AG10803 (cell line): ENCODE measurements at regions not wholly inside any gene's neighbourhood (a gene's known extent, or its start where the extent isn't known, plus 50 kb on each side); places are given as distances from the start of the nearest gene placed in this dataset.

Source experiments
- DNase-seq: peaks from one replicate; pipeline ENCODE4 v3.0.0; 2010; ENCODE audit warnings: low read depth
- H3K4me3 ChIP-seq: 2 replicates; pipeline ENCODE4 v1.5.1; 2011; ENCODE audit warnings: mild to moderate bottlenecking, low read length, control low read depth
- CTCF ChIP-seq: conservative IDR thresholded peaks from 2 replicates; pipeline ENCODE4 v1.5.1; 2011; ENCODE audit warnings: mild to moderate bottlenecking, low read length, control low read depth, inconsistent platforms

DNA sequence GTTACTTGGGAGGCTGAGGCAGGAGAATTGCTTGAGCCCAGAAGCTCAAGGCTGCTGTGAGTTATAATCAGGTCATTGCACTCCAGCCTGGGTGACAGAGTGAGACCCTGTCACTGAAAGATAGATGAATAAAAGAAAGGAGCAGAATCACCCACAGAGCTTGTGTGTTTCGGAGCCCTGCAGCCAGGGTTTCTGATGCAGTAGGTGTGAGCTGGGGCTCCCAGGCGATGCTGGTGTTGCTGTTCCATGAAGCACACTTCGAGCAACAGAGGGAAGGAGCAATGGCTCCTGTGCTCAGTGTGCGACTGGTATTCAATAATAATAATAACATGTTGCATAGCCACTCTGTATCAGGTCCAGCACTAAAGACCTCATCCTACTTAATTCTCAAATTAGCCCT, 197.5 kb upstream of the CST7 start:
- no peak for TF ChIP-seq CTCF
- DNase-seq, result no peak
- no peak overlapping the region for H3K4me3 ChIP-seq

- DNase-seq, result no peak
- TF ChIP-seq CTCF, result no peak
- no peak overlapping the region for H3K4me3 ChIP-seq
Observed at GRCh38 chr20:24752612-24753011, 196.5 kb upstream of the CST7 start.

GRCh38 chr20:24753130-24753529, 195.9 kb upstream of the CST7 start:
- no peak overlapping the region for H3K4me3 ChIP-seq
- no peak for TF ChIP-seq CTCF
- DNase-seq, result no peak

GRCh38 chr20:24754691-24755090, 194.4 kb upstream of the CST7 start:
- no peak for DNase-seq
- H3K4me3 ChIP-seq, result no peak overlapping the region
- TF ChIP-seq CTCF, result no peak

DNA sequence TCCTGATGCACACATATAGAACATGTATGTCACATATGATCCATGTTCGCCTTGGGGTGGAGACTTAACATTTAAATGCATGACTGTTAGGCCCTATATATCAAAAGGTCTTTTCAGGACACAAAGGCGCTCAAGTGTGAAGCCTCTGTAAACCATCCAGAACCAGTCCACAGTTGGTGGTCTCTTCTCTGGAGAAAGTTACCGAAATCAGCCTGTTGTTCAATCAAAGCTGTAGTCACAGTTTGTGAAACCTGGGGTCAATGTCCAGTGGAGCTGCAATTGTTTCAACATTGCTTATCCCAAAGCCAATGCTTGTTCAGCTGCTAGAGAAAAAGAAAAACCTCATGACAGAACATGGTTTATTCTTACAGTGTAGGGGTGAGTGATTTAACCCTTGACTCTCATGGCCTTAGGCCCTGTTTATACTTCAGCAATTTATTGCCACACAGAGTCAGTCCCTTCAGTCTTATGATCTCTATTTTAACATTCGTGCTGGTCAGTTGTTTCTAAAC, 193.6 kb upstream of the CST7 start:
- no peak overlapping the region for H3K4me3 ChIP-seq
- TF ChIP-seq CTCF, result no peak
- no peak for DNase-seq

GRCh38 chr20:24756292-24757025, 192.6 kb upstream of the CST7 start:
- no peak overlapping the region for H3K4me3 ChIP-seq
- no peak for DNase-seq
- no peak for TF ChIP-seq CTCF

DNA sequence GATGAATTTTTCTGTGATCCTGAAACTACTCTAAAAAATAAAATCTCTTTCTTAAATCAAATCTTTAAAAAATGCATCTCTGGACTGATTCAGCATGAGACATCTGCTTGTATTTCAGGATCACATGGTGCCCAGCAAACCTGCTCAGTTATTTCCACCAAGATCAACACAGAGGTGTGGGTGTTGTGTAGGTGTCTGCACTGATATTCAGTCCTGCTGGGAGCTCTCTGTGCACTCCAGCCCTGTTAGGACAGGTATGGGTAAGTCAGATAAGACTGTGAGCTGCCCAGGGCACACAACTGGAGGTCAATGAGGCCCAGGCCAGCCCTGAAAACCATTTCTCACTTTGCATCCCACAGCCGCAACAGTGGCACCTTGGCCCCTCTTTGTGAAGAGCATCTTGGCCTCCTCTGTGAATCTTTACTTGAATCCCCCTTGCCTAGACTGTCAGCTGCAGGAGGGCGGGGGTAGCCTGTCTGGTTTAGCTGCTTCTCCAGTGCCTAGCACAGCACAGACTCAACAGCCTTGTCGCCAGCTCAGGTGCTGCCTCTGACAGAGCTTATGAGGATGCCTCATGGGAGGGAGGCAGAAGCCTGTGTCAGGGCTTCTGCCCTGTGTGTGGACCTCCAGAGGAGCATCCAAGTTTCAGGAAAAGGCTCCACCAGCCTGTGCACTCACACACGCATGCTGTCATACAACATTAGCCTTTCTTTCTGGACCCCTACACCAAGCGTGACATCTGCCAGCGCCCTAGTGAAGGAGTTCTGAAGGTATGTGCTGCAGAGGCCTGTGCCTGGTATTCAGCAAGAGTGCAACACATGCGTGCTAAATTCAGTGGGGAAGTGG, 187.6 kb upstream of the CST7 start:
- H3K4me3 ChIP-seq, result no peak overlapping the region
- no peak for TF ChIP-seq CTCF

More for the DNA sequence above, 187.6 kb upstream of the CST7 start:
- DNase-seq, result no peak
